HEK293T (cell line): ENCODE measurements at regions not wholly inside any gene's neighbourhood (a gene's known extent, or its start where the extent isn't known, plus 50 kb on each side); places are given as distances from the start of the nearest gene placed in this dataset.
A peak's percentile ranks its signal among the peaks of the same experiment; 100 is the strongest.
"Not testable (repeated sequence)": the region's sequence is repeated elsewhere in the genome, so short reads cannot be mapped to it uniquely, and the experiment has no call there.

Experiments used
- CTCF ChIA-PET: fragments of 350-600 bp; formaldehyde crosslinking; extraction: SDS; loops from one replicate; lab custom pipeline; 2021; ENCODE audit warnings: antibody characterized with exemption, inconsistent platforms; lab: Yijun Ruan, JAX
- POLR2A ChIA-PET: fragments of 350-600 bp; formaldehyde crosslinking; extraction: SDS; loops from one replicate; lab custom pipeline; 2020; ENCODE audit warnings: antibody characterized with exemption, inconsistent platforms; lab: Yijun Ruan, JAX
- DNase-seq: peaks from one replicate; pipeline ENCODE4 v3.0.0; 2012; ENCODE audit warnings: mixed read lengths; ENCODE audit errors: extremely low spot score
- ARNT ChIP-seq: fragments of 450-650 bp; IDR thresholded peaks from 2 replicates; pipeline ENCODE4 v1.6.1; 2017; ENCODE audit warnings: mild to moderate bottlenecking
- BHLHE40 ChIP-seq: fragments of 450-650 bp; IDR thresholded peaks from 2 replicates; pipeline ENCODE4 v1.6.1; 2016; ENCODE audit warnings: mild to moderate bottlenecking, moderate library complexity, borderline replicate concordance
- CTBP1 ChIP-seq: fragments of 450-650 bp; IDR thresholded peaks from 2 replicates; pipeline ENCODE4 v1.6.1; 2016; ENCODE audit warnings: borderline replicate concordance
- ELF4 ChIP-seq: fragments of 450-650 bp; IDR thresholded peaks from 2 replicates; pipeline ENCODE4 v1.6.1; 2017; ENCODE audit warnings: antibody characterized with exemption
- FOXA1 ChIP-seq: fragments of 450-650 bp; IDR thresholded peaks from 2 replicates; pipeline ENCODE4 v1.6.1; 2016; ENCODE audit warnings: mild to moderate bottlenecking
- FOXK2 ChIP-seq: fragments of 450-650 bp; IDR thresholded peaks from 2 replicates; pipeline ENCODE4 v1.6.1; 2016; ENCODE audit warnings: mild to moderate bottlenecking
- FOXM1 ChIP-seq: fragments of 450-650 bp; IDR thresholded peaks from 2 replicates; pipeline ENCODE4 v1.6.1; 2017; ENCODE audit warnings: mild to moderate bottlenecking, borderline replicate concordance
- HDGF ChIP-seq: fragments of 450-650 bp; IDR thresholded peaks from 2 replicates; pipeline ENCODE4 v1.6.1; 2017; ENCODE audit warnings: antibody characterized with exemption, borderline replicate concordance
- L3MBTL2 ChIP-seq: fragments of 450-650 bp; conservative IDR thresholded peaks from 2 replicates; pipeline ENCODE4 v1.6.1; 2016; ENCODE audit warnings: mild to moderate bottlenecking
- LEF1 ChIP-seq: fragments of 450-650 bp; IDR thresholded peaks from 2 replicates; pipeline ENCODE4 v1.6.1; 2017; ENCODE audit warnings: mild to moderate bottlenecking, borderline replicate concordance
- NFRKB ChIP-seq: fragments of 450-650 bp; IDR thresholded peaks from 2 replicates; pipeline ENCODE4 v1.6.1; 2016; ENCODE audit warnings: mild to moderate bottlenecking, moderate library complexity
- PKNOX1 ChIP-seq: fragments of 450-650 bp; IDR thresholded peaks from 2 replicates; pipeline ENCODE4 v1.6.1; 2016
- SP1 ChIP-seq: fragments of 450-650 bp; IDR thresholded peaks from 2 replicates; pipeline ENCODE4 v1.6.1; 2017
- SUZ12 ChIP-seq: fragments of 450-650 bp; IDR thresholded peaks from 2 replicates; pipeline ENCODE4 v1.6.1; 2016; ENCODE audit warnings: mild to moderate bottlenecking
- TARDBP ChIP-seq: fragments of 450-650 bp; IDR thresholded peaks from 2 replicates; pipeline ENCODE4 v1.6.1; 2016
- ZNF384 ChIP-seq: fragments of 450-650 bp; IDR thresholded peaks from 2 replicates; pipeline ENCODE4 v1.6.1; 2016

GRCh38 chr11:46207270-46207669 is 70.2 kb upstream of the CREB3L1 start:
- DNase-seq: no peak
- ChIA-PET POLR2A (interaction anchor here (1.2 kb wide), 1 partner anchor 30 kb away, joined by 4 read pairs; no protein-coding TSS in a partner anchor), CTCF (interaction anchor here (1.0 kb wide), 1 partner anchor 9 kb away, joined by 3 read pairs; no protein-coding TSS in a partner anchor)
- TF ChIP-seq PKNOX1: peak; percentile 75
- no peak for TF ChIP-seq BHLHE40

GRCh38 chr11:46204415-46204814 is 73.0 kb upstream of the CREB3L1 start:
- POLR2A ChIA-PET, DNase-seq, CTCF ChIA-PET: not testable (repeated sequence)

- ChIA-PET CTCF (no interaction called here), POLR2A (no interaction called here)
- TF ChIP-seq CTBP1 (no peak), HDGF (no peak), NFRKB (no peak), FOXA1 (no peak), L3MBTL2 (no peak), SUZ12 (no peak), PKNOX1 (no peak), ELF4 (no peak), FOXM1 (no peak), ARNT (no peak), BHLHE40 (no peak), LEF1 (no peak), SP1 (no peak), FOXK2 (no peak), ZNF384 (no peak), TARDBP (no peak)
- no peak for DNase-seq
Observed at GRCh38 chr11:46203746-46204145, 73.7 kb upstream of the CREB3L1 start.

GRCh38 chr11:46202696-46203391 is 74.6 kb upstream of the CREB3L1 start:
- TF ChIP-seq TARDBP (no peak), BHLHE40 (no peak), LEF1 (no peak), ARNT (no peak), CTBP1 (no peak), L3MBTL2 (no peak), NFRKB (no peak), HDGF (no peak), PKNOX1 (no peak), ZNF384 (no peak), SP1 (no peak), FOXA1 (no peak), FOXK2 (no peak)
- DNase-seq: no peak
- POLR2A ChIA-PET: no interaction called here
- CTCF ChIA-PET: no interaction called here

- ChIA-PET POLR2A (no interaction called here), CTCF (no interaction called here)
- no peak for DNase-seq
- TF ChIP-seq L3MBTL2 (no peak), SUZ12 (no peak), TARDBP (no peak), LEF1 (no peak), ZNF384 (no peak), FOXK2 (no peak), FOXA1 (no peak), PKNOX1 (no peak), SP1 (no peak), BHLHE40 (no peak), ELF4 (no peak), CTBP1 (no peak), ARNT (no peak), HDGF (no peak), FOXM1 (no peak), NFRKB (no peak)
Observed at GRCh38 chr11:46202149-46202548, 75.3 kb upstream of the CREB3L1 start.

- ChIA-PET POLR2A (no interaction called here), CTCF (no interaction called here)
- TF ChIP-seq ZNF384 (no peak), LEF1 (no peak), BHLHE40 (no peak), FOXA1 (no peak), CTBP1 (no peak), FOXK2 (no peak)
- no peak for DNase-seq
Observed at GRCh38 chr11:46200537-46201281, 76.8 kb upstream of the CREB3L1 start.
